NCI-H2107 (cell line): ENCODE measurements at regions not wholly inside any gene's neighbourhood (a gene's known extent, or its start where the extent isn't known, plus 50 kb on each side); places are given as distances from the start of the nearest gene placed in this dataset.
A peak's percentile ranks its signal among the peaks of the same experiment; 100 is the strongest.

ENCODE experiments used
- DNase-seq: peaks from one replicate; lab custom pipeline; 2025; lab: John Stamatoyannopoulos, UW

DNA sequence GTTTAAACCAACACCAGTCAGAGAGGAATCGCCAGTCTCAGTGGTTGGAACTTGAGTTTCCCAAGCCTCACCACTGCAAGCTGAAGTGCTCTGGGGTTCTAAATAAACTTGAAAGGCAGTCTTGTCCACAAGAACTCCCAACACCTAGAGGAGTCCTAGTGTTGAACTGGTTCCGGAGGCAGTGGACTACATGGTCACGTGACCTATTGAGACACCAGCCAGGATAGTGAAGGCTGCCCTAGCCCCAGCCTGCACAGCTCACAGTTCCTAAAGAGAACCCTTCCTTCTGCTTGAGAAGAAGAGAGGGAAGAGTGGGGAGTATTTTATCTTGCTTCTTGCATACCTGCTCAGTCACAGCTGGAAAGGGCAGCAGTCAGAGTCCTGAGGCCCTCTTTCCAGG lies 1012.7 kb upstream of the ADGRL3 start:
- DNase-seq = no peak

DNA sequence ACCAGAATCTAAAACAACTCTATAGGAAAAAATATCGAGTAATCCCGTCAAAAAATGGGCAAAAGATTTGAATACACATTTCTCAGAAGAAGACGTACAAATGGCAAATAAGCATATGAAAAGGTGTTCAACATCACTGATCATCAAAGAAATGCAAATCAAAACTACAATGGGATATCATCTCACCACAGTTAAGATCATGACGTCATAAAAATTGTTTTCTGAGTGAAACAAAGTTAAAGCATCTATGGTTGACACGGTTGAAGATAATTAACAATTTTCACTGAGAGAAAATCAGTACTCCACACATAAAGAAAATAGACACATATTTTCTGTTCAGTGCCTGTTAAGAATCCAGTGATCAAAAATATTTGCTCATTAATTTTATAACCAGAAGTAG lies 1010.8 kb upstream of the ADGRL3 start:
- DNase-seq = no peak

DNA sequence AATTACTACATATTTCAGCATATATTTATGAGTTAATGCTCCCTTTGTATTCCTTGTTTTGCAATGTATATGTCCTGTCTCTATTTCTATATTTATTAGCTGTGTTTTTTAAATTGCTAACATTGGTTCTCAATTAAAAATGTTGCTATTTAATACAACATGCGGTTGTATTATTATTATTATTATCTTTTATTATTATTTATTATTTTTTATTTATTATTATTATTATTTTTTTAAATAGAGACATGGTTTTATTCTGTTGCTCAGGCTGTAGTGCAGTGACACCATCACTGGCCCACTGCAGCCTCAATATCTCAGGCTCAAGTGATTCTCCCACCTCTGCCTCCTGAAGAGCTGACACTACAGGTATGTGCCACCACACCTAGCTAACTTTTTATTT lies 1005.9 kb upstream of the ADGRL3 start:
- DNase-seq = no peak

DNA sequence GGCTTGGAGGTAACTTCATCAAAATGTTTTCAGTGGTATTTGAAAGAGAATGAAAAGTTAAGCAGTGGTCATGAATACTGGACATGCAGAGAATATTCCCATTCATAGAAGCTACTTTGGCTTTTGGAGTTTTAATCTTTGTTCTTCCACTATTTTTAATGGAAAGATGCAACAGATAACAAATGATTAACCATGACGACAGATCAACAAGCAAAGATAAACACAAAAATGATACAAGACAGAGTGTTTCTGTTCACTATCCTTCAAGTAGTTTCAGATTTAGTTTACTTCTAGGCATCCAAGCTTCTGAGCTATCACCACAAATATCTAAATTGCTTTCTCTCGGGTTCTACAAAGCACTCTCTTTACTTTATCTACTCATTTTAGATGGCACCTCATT lies 1004.9 kb upstream of the ADGRL3 start:
- DNase-seq = no peak

DNA sequence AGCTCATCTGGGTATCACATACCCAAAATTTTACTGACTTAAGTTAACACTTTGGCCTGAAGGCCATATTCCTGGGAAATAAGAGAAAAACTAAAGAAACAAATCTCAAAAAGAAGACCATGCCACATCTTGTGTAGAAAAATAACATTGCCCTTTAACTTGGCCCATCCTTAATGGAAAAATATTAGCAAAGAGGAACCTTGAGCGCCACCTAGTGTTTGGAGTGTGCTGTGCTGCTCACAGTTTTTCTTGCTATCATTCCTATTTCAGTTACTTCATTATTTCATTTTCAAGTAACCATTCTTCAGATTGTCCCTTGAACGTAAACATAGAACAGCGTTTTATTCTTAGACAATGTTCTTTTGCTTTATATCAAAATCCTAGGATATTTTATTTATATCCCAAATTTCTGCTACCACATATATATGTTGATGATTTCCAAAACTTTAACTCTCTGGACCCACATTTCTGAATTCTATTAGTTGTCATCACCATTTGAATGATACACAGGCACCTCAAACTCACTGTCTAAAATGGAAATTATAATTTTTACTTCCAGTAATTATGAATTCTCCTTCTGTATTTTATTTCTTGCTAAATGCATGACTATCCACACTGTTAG lies 999.0 kb upstream of the ADGRL3 start:
- peak; percentile 0 for DNase-seq

DNA sequence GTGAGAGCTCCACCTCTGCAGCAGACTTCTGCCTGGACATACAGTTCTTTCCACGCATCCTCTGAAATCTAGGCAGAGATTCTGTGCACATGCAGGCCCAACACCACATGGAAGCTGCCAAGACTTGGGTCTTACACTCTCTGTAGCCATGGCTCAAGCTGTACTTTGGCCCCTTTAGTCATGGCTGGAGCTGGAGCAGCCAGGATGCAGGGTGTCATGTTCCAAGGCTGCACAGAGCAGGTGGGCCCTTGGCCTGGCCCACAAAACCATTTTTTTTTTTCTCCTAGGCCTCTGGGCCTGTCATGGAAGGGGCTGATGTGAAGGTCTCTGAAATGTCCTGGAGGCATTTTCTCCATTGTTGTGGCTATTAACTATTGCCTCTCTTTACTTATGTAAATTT lies 990.5 kb upstream of the ADGRL3 start:
- DNase-seq = no peak

DNA sequence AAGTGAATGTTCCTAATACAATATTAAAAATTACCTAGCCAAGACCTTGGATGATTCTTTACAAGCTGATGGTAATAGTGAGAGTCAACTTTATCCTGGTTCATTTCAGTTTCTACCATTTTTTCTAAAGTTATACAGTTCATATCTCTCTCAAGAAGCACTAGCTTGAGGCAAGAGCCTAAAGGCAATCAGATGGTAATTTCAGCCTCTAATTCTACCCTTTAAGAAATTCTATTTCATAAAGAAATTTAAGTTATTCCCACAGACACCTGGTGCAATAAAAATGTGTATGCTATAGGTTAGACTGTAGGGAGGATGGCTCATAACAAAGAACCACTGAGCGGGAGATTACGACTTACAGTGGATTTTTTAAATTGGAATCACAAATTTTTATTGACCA lies 984.2 kb upstream of the ADGRL3 start:
- DNase-seq = no peak

DNA sequence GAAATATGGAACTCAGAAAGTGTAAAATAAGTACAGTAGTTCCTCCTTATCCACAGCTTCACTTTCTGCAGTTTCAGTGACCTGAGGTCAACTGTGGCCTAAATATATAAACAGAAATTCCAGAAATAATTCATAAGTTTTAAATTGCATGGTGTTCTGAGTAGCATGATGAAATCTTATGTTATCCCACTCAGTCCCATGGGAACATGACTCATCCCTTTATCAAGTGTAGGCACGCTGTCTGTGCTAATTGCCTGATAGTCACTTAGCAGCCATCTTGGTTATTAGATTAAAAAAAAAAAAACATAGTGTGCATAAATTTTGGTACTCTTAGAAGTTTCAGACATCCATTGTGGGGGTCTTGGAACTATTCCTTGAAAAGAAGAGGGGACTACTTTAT lies 983.4 kb upstream of the ADGRL3 start:
- DNase-seq = no peak

DNA sequence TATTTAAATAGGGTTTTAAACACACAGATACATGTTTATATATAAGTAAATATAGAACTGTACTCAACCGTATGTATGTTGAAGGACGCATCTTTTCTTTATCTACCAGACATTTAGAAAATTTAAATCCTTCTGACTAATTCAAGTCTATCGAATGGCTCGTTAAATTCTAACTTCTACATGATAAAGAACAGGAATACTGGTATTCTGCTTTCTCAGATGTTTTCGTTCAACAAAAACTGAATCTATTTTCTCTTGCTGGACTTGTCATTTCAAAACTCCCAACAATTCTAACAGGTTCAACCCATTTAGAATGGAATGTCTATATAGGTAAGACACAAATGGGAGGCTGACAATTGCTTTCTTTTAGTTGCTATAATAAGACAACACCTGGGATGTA lies 978.3 kb upstream of the ADGRL3 start:
- DNase-seq = no peak

DNA sequence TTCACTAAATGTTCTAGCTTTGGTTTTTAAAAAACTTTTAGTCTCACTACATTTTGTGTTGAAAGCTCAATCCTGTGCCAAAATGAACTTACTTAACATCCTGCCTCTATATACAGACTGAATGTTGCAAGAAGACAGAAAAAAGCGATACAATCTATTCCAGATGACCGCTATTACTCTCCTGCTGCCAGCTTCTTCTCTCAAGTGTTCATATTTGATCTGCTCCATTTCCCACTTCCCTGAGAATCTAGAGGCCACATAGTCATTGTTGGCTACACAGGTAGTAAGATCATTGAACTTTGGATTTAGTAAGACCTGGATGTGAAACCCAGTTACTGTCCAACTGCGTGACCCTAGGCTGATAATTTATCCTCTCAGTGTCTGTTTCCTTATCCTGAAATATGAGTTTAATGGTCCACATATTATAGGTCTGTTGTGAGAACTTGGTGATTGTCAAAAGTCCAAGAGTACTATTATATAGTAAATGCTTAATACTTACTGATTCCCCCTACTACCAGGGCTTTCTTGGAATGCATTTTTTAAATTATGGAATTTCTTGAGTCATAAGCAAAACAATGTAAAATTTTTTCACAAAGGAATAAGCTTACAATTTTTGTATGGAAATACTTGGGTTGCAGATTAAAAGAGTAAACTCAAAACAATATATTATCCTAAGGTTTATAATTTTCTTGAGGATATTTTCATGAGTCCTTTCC lies 976.8 kb upstream of the ADGRL3 start:
- DNase-seq = no peak

DNA sequence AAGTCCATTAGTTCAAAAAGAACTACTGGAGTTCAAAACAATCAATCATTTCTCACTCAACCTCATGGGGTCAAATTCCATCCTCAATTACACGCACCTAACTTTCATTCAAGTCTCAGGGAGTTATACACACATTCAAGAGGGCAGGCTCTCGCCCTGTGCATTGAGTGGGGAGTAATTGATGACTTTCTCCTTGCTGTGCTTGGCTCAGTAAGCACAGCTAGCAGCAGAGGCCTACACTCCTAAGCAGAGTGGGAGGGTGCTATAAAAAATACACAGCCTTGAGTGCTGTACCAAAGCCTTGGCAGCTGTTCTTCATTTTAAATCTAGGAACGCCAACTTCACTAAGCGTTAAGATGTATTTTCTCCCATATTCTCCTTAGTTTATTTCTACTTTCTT lies 958.3 kb upstream of the ADGRL3 start:
- no peak for DNase-seq

DNA sequence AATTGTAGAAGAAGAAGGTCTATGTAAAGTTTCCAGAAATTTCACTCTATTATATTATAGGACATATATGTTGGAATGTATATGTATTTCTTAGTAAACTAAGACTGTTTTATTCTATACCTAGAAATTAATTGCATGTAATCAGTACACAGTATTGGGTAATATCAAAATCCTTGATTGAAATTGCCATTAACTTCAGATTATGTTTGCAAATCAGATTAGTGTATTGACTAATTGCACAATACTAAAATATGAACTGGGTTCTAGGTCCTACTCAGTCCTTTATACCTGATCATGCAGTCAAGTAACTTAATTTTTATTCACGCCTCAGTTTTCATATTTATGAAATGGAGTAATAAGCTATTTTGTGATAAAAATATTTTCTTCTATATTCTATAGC lies 950.3 kb upstream of the ADGRL3 start:
- no peak for DNase-seq

DNA sequence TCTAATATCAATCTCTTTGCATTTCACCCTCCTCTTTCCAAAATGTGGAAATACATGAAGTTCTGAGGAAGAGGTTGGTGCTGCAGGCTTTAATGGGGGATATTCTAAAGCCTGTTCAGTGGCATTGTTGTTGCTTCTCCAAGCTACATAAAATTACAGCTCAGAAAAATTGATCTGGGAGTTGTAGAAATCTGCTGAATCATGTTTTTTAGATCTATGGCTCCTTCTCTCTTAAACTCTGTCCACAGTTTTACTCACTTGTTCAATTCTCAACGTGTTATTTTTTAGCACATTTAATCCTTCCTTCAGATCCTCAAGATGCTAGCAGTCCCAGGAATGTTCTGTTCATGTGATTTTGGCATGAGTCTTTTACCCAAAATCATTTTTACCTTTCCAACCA lies 949.5 kb upstream of the ADGRL3 start:
- DNase-seq = no peak

DNA sequence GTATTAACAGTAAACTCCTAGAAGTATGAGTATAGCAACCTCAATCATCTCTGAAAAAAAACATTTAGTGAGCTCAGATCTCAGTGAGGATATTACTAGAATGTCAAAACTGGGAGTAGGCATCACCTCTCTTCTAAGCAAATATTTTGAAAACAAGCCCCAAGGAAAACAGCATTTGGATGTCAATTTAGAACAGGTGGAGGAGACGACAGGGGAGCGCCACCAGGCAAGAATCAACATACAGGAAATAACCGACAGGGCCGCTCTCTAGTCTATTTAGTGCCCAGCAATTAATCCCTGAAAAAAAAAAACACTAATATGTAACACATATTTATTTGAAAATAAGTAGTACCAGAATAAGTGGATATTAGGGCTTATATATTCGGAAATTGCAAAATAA lies 940.3 kb upstream of the ADGRL3 start:
- DNase-seq = no peak

DNA sequence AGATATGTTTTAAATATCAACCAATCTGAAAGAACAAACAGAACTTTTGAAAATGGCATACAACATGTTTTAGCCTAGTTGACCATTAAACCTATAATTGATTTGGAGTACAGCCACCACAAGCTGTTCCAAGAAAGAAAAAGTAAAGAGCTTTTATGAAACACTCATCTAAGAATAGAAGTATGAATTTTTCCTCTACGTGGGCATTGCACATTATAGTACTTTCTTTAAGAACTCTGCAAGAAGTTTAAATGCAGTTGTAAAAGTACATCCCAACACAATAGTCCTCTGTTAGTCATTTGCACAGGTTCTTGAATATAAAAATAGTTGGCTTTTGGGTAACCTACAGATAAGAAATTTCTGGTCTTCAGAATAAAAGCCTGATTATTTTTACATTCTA lies 933.6 kb upstream of the ADGRL3 start:
- no peak for DNase-seq

DNA sequence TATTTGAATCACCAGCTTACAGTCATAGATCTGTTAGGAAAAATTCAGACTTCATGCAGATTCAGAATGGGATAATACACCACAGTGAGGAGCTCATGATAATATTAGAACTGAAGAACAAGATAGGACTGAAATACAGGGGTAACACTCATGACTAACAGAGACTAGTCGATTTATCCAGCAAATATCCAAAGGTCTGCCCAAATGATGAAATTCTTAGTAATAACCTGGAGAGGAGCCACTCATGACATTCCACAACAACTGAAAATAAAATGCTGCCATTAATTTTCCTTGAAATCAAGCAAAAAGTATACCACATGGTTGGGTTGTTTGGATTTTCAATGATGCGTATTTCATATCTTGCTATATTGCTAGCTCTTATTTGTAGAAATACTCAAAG lies 903.7 kb upstream of the ADGRL3 start:
- no peak for DNase-seq

DNA sequence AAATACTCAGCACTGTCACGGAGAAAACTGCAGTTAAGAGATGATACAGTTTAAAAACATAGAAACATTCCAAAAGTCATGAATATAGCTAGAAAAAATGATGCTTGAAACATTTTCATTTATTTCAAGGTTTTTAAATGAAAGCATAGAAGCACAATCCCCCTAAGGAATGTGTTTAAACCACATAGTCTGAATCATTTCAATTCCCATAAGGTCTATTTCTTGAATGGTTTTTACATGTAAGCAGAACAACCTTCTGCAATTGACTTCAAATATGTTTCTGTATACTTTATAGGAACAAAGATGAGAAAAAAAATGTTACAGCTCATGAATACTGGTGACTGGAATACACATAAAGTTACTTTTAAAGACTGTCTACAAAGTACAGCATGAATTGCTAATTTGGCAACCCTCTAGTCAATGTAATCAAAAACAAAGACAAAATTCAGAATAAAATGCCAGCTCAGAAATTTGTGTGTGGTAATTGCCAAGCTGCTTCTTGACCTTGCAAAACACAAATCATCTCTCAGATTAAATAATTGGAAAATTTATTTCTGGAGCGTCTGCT lies 886.4 kb upstream of the ADGRL3 start:
- no peak for DNase-seq

DNA sequence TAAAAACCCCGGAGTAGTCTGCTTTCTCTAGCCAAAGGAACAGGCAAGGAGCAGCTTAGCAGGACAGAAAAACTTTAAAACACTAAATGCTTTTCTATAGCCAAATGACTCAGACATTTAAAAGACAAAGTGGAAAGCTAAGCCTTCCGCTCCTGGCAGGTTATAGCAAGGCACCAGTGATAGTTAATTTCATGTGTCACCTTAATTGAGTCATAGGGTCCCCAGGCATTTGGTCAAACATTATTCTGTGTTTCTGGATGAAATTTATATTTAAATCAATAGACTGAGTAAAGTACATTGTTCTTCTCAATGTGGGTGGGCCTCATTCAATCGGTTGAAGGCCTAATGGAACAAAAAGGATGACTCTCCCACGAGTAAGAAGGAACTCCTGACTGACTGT lies 885.7 kb upstream of the ADGRL3 start:
- DNase-seq = no peak

DNA sequence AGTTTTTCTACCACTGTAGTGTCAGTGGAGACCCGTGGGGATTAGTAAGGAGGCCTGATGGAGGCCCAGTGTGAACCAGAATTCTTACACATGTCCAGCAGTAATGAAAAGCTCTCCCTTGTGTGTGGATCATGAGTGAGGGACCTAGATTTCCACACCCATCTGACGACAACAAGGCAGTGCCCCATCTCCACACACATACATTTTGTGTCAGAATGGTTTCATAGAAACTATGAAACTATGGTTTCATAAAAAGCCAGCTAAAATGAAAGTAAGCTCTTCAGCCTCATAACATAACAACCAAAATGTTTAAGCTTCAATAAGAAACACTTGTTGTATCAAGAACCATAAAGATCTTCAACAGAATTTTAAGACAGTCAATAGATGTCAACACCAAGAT lies 884.5 kb upstream of the ADGRL3 start:
- DNase-seq = no peak

DNA sequence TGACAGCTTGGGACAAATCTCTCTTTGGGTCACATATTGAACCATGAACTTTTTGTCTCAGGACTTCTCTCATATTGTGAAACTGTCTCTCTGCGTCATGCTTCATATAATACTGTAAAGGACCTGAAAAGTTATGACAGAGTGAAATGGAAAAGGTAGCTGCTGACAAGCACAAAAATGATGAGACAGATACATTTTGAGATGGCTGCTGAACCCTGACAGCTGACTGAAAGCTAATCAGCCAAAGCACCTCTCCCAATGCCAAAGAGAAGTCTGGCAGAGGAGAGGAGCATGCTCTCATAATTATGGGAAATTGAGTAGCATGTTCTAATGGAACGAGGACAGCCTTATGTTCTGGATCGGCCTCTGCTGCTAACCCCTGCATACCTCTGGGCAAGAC lies 873.4 kb upstream of the ADGRL3 start:
- no peak for DNase-seq

DNA sequence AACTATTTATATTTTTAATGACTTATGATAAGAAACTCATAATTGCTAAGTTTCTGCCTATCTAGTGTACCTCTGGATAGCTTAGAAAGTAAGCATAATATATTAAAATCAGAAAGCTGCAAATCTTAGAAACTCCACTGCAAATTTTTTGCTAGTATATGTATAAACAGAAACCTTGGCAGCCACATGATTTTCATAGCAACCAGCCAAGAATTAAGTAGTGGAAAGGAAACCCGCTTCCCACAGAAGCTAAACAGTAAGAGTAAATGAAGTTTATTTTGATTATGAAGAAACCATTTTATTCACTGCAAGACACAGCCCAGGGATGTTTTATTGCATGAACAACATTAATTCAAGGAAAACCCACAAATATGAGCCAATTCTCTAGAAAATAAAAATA lies 872.5 kb upstream of the ADGRL3 start:
- DNase-seq = no peak

DNA sequence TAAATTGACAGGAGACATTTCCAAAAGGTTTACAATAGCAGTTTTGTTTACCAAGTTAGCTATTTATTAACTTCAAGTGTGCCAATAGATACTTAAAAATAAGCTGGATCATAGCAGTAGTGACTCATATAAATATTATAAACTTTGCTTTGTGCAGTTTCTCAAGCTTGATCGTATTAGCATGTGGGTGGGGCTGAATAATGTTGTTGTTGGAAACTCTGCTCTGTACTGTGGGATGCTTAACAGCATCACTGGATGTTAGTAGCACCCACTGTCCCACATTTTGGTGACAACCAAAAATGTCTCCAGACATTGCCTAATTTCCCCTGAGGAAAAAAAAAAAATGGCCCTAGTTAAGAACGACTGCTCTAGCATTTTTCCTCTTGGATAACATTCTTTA lies 855.2 kb upstream of the ADGRL3 start:
- DNase-seq = no peak

DNA sequence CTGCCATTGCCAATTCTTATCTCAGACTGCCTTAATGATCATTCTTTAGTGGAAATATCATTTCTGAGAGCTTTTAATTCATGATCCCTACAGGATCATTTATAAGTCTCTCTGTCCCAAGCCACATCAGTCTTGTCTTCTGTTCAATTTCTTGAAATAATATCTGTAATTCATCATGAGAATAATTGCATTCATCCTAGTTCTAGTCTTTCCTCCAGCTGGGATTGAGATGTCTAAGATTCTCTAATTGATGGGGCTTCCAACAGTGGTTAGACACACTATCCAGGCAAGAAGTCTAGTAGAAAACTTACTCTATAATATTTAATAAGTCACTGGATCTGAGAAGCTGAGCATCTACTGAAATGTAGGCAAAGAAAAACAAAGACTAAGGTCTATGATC lies 854.7 kb upstream of the ADGRL3 start:
- no peak for DNase-seq
